HEK293T (cell line): ENCODE measurements at regions not wholly inside any gene's neighbourhood (a gene's known extent, or its start where the extent isn't known, plus 50 kb on each side); places are given as distances from the start of the nearest gene placed in this dataset.

Experiments
- ARNT ChIP-seq: fragments of 450-650 bp; IDR thresholded peaks from 2 replicates; pipeline ENCODE4 v1.6.1; 2017; ENCODE audit warnings: mild to moderate bottlenecking
- BHLHE40 ChIP-seq: fragments of 450-650 bp; IDR thresholded peaks from 2 replicates; pipeline ENCODE4 v1.6.1; 2016; ENCODE audit warnings: mild to moderate bottlenecking, moderate library complexity, borderline replicate concordance
- FOXA1 ChIP-seq: fragments of 450-650 bp; IDR thresholded peaks from 2 replicates; pipeline ENCODE4 v1.6.1; 2016; ENCODE audit warnings: mild to moderate bottlenecking
- L3MBTL2 ChIP-seq: fragments of 450-650 bp; conservative IDR thresholded peaks from 2 replicates; pipeline ENCODE4 v1.6.1; 2016; ENCODE audit warnings: mild to moderate bottlenecking
- SUZ12 ChIP-seq: fragments of 450-650 bp; IDR thresholded peaks from 2 replicates; pipeline ENCODE4 v1.6.1; 2016; ENCODE audit warnings: mild to moderate bottlenecking
- TARDBP ChIP-seq: fragments of 450-650 bp; IDR thresholded peaks from 2 replicates; pipeline ENCODE4 v1.6.1; 2016
- ZNF384 ChIP-seq: fragments of 450-650 bp; IDR thresholded peaks from 2 replicates; pipeline ENCODE4 v1.6.1; 2016

- TF ChIP-seq L3MBTL2 (no peak), BHLHE40 (no peak), SUZ12 (no peak), ARNT (no peak), ZNF384 (no peak), FOXA1 (no peak), TARDBP (no peak)
These were observed 651.4 kb downstream of the OTOL1 start for GRCh38 chr3:162147996-162148395.
